NCI-H146 (cell line): ENCODE measurements at regions not wholly inside any gene's neighbourhood (a gene's known extent, or its start where the extent isn't known, plus 50 kb on each side); places are given as distances from the start of the nearest gene placed in this dataset.
"Not testable (repeated sequence)": the region's sequence is repeated elsewhere in the genome, so short reads cannot be mapped to it uniquely, and the experiment has no call there.

Experiments used
- DNase-seq: peaks from one replicate; lab custom pipeline; 2025; lab: John Stamatoyannopoulos, UW

- DNase-seq: no peak
Observed at GRCh38 chr3:31100519-31100918, 206.1 kb upstream of the GADL1 start.

- DNase-seq: peak; percentile 68
Observed at GRCh38 chr3:31101285-31101684, 206.8 kb upstream of the GADL1 start.

DNA sequence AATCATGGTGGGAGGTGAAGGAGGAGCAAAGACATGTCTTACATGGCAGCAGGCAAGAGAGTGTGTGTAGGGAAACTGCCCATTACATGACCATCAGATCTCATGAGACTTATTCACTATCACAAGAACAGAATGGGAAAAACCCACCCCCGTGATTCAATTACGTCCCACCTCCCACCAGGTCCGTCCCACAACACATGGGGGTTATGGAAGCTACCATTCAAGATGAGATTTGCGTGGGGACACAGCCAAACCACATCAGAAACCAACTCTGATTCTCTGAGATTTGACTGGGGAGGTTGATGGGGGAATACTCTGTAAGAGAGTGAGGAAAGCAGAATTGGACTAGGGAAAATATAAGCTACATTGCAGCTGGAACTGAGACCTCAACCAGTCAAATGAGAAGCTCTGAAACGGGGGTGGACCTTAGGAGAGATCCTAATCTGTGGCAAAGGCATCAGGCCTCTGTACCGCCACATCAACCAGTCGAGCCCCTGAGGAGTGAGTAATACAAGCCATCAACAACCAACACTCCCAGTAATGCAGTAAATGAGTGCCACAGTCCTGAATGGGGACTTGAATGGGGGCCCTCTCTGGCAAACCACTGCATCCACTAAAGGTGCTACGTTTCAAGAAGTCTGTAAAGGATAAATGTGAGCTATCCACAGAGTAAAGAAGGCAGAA, 207.9 kb upstream of the GADL1 start:
- no peak for DNase-seq

DNA sequence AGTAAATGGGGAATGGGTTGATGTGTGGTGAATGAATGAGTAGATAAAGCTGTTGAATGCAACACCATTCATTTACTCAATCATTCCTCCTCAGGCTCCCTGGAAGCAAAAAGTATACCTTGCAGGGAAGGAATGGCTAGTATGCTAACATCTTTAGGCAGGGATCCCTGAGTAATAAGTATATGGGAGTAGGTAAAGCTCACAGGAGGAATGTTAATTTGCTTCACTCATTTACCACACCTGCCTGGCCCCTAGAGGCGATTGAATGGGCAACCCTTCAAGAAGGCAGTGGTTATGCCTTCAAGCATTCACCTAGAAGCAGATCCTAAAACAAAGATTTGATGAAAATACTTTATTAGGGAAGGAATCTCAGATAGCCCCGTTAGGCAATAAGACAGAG, 208.7 kb upstream of the GADL1 start:
- DNase-seq: no peak

GRCh38 chr3:31103623-31104180, 209.2 kb upstream of the GADL1 start:
- DNase-seq: no peak

DNA sequence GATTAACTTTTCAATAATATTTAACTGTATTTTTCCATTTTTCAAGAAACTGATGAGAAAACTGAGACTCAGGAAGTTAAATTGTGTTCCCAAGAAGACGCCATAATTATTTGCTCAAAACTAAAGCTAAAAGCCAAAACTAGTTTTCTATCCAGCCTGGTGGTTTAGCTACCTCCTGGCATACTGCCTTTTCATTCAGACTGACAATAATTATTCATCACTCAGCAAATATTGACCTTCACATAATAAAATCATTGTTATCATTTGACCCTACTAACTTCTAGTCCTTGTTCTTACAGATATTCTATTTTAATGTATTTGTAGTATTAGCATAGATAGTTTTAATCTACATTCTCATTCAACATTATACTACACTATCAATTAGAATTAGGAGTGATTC, 210.6 kb upstream of the GADL1 start:
- peak; percentile 29 for DNase-seq

- no peak for DNase-seq
Observed at GRCh38 chr3:31105438-31106077, 211.1 kb upstream of the GADL1 start.

DNA sequence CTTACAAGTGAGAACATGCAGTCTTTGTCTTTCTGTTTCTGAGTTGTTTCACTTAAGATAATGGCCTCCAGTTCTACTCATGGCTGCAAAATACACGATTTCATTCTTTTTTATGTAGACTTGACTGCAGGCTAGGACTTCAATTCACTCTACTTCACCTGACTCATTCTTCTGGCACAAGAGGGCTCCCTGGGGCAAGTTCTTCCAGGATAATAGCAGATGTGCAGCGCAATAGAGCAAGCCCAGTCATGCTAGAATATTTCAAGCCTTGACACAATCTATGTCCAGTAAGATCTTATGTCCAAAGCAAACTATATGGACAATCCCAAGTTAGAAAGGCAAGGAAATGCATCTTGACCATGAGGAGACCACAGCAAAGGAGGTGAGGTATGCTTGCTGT, 211.7 kb upstream of the GADL1 start:
- peak; percentile 29 for DNase-seq

- no peak for DNase-seq
Observed at GRCh38 chr3:31106912-31107311, 212.5 kb upstream of the GADL1 start.

DNA sequence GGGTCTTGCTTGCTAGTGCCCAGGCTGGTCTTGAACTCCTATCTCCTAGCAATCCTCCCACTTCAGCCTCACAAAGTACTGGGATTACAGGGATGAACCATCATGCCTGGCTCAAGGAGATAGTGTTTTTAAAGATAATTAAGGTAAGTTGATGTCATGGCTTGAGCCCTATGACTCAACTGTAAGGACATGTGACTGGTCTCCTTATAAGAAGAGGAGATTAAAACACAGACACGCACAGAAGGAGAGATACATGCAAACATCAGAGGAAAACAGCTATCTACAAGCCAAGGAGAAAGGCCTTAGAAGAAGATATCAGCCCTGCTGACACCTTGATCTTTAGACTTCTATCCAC, 220.4 kb upstream of the GADL1 start:
- DNase-seq: no peak

DNA sequence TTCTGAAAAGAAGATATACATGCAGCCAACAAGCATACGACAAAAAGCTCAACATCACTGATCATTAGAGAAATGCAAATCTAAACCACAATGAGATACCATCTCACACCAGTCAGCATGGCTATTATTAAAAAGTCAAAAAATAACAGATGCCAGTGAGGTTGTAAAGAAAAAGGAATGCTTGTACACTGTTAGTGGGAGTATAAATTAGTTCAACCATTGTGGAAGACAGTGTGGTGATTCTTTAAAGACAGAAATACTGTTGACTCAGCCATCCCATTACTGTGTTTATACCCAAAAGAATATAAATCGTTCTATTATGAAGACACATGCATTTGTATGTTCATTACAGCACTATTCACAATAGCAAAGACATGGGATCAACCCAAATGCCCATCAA, 221.1 kb upstream of the GADL1 start:
- DNase-seq: not testable (repeated sequence)

- no peak for DNase-seq
Observed at GRCh38 chr3:31116651-31117050, 222.2 kb upstream of the GADL1 start.

DNA sequence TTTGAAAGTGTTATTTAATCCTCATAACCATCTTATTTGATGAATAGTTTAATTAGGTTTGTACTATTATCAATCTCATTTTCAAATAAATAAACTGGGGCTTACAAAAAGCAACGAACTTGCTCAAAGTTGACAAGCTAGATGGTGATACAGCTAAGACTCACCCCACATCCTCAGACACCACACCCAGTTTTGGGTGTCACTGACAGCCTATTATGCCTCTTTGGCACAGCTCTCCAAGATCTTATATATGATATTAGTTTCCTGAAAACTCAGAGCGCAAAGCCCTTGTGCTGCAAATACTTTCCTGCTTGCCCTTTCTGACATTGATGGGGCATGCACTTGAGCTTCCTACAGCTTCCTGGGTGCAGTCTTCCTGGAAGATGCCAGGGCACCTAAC, 223.4 kb upstream of the GADL1 start:
- no peak for DNase-seq

- no peak for DNase-seq
Observed at GRCh38 chr3:31124373-31124772, 229.9 kb upstream of the GADL1 start.

- no peak for DNase-seq
Observed at GRCh38 chr3:31125413-31126020, 231.1 kb upstream of the GADL1 start.

DNA sequence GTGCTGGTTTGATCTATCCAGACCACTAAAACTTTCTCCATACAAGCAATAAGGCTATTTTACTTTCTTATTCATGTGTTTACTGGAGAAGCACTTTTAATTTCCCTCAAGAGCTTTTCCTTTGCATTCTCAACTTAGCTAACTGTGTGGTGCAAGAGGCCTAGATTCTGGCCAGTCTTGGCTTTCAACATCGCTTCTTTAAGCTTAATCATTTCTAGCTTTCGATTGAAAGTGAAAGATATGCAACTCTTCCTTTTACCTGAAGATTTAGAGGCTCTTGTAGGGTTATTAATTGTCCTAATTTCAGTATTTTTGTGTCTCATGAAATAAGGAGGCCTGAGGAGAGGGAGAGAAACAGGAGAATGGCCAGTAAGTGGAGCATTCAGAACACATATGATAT, 234.8 kb upstream of the GADL1 start:
- no peak for DNase-seq

- DNase-seq: peak; percentile 28
Observed at GRCh38 chr3:31132132-31132769, 237.8 kb upstream of the GADL1 start.

- no peak for DNase-seq
Observed at GRCh38 chr3:31133541-31133940, 239.1 kb upstream of the GADL1 start.

- DNase-seq: no peak
Observed at GRCh38 chr3:31135546-31135945, 241.1 kb upstream of the GADL1 start.

DNA sequence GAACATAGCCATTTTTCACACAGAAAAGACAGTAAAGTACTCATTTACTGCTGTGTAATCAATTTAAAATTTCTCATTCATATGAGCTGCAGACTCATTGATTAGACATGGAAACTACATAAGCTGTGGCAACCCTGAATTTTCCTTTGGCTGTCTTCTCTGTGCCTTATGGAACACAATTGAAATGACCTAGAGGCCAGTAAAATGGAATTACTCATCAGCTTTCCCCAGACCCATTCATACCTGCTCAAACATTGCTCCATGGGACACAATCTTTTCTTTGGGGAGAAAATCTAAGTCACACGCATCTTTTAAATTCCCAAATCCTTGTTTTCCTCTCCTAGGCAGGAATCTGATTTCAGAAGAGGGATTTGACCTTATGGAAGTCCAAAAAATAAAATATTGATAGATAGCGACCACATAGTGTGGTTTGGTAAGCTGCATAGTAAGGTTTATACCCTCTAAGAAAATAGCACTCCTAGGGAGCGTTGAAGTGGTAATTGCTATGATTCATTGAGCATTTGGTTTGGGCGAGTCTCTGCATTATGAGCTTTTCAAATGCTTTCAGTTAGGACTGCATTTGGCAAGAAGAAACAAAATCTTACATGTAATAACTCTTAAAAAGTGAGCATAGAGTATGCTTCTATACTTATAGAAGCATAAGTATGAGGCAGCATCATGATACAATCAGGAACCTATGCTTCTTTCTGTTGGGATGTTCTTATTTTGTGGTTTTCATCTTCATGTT, 243.4 kb upstream of the GADL1 start:
- no peak for DNase-seq

- DNase-seq: no peak
Observed at GRCh38 chr3:31140470-31140869, 246.0 kb upstream of the GADL1 start.

DNA sequence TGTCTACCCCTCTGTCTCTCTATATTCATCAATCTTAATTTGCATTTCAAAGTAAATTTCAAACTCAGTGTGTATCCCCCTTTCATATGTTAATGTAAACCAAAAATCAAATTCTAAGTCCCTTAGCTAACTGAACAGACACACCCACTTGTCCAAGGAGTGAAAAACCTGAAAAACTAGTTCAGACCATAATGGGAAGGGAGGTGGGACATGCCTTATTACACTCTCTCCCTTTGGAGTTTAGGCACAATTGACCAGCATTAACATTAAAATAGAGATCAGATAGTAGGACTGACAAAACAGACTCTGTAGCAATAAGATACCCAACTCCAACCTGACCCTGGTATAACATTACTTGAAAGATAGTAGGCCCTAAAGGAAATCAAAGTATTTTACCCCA, 247.7 kb upstream of the GADL1 start:
- DNase-seq: peak; percentile 4
